ENCODE measurements at regions not wholly inside any gene's neighbourhood (a gene's known extent, or its start where the extent isn't known, plus 50 kb on each side); places are given as distances from the start of the nearest gene placed in this dataset.

- H3K27ac Mint-ChIP-seq (ENCODE audit: low read depth) = no peak overlapping the region
- DNase-seq (ENCODE audit: low spot score in 2 of 2) = no peak
- H3K27me3 Mint-ChIP-seq = peaks cover 9% of the 10 kb centered on the region
- no peak overlapping the region for H3K4me3 Mint-ChIP-seq
- no peaks in the 10 kb centered on the region for H3K9me3 Mint-ChIP-seq
- H3K36me3 Mint-ChIP-seq (ENCODE audit: insufficient read depth) = no peaks in the 10 kb centered on the region
- ATAC-seq (replicated peaks; ENCODE audit: extremely low read depth, poor library complexity, severe bottlenecking) = no peak
- H3K4me1 Mint-ChIP-seq = no peaks in the 10 kb centered on the region
Measured at GRCh38 chr18:57923611-57924010, 120.4 kb upstream of the NEDD4L start.

- DNase-seq (ENCODE audit: low spot score in 2 of 2) = no peak
- ATAC-seq (replicated peaks; ENCODE audit: extremely low read depth, poor library complexity, severe bottlenecking) = no peak
- H3K27me3 Mint-ChIP-seq = peaks cover 9% of the 10 kb centered on the region
- no peaks in the 10 kb centered on the region for H3K36me3 Mint-ChIP-seq (ENCODE audit: insufficient read depth)
- no peaks in the 10 kb centered on the region for H3K4me1 Mint-ChIP-seq
- H3K9me3 Mint-ChIP-seq = no peaks in the 10 kb centered on the region
- H3K27ac Mint-ChIP-seq (ENCODE audit: low read depth) = no peak overlapping the region
- H3K4me3 Mint-ChIP-seq = no peak overlapping the region
Measured at GRCh38 chr18:57922885-57923284, 119.8 kb upstream of the ATP8B1 start.

GRCh38 chr18:57921708-57922107, 118.6 kb upstream of the ATP8B1 start:
- no peak for ATAC-seq (replicated peaks; ENCODE audit: extremely low read depth, poor library complexity, severe bottlenecking)
- Mint-ChIP-seq H3K9me3 (no peaks in the 10 kb centered on the region), H3K27ac (ENCODE audit: low read depth) (no peak overlapping the region), H3K4me1 (peaks cover 2% of the 10 kb centered on the region), H3K27me3 (peaks cover 9% of the 10 kb centered on the region), H3K4me3 (no peak overlapping the region), H3K36me3 (ENCODE audit: insufficient read depth) (no peaks in the 10 kb centered on the region)
- no peak for DNase-seq (ENCODE audit: low spot score in 2 of 2)

GRCh38 chr18:57920036-57920435, 116.9 kb upstream of the ATP8B1 start:
- Mint-ChIP-seq H3K9me3 (no peaks in the 10 kb centered on the region), H3K36me3 (ENCODE audit: insufficient read depth) (no peaks in the 10 kb centered on the region), H3K27me3 (peaks cover 9% of the 10 kb centered on the region), H3K4me1 (peaks cover 9% of the 10 kb centered on the region), H3K4me3 (no peak overlapping the region), H3K27ac (ENCODE audit: low read depth) (no peak overlapping the region)
- ATAC-seq (replicated peaks; ENCODE audit: extremely low read depth, poor library complexity, severe bottlenecking) = no peak
- no peak for DNase-seq (ENCODE audit: low spot score in 2 of 2)

GRCh38 chr18:57918601-57919000, 115.5 kb upstream of the ATP8B1 start:
- H3K36me3 Mint-ChIP-seq (ENCODE audit: insufficient read depth) = no peaks in the 10 kb centered on the region
- no peak overlapping the region for H3K27ac Mint-ChIP-seq (ENCODE audit: low read depth)
- H3K9me3 Mint-ChIP-seq = no peaks in the 10 kb centered on the region
- H3K4me1 Mint-ChIP-seq = peaks cover 9% of the 10 kb centered on the region
- no peak for DNase-seq (ENCODE audit: low spot score in 2 of 2)
- no peak overlapping the region for H3K4me3 Mint-ChIP-seq
- no peak for ATAC-seq (replicated peaks; ENCODE audit: extremely low read depth, poor library complexity, severe bottlenecking)
- no peaks in the 10 kb centered on the region for H3K27me3 Mint-ChIP-seq

- DNase-seq (ENCODE audit: low spot score in 2 of 2) (no peak), ATAC-seq (replicated peaks; ENCODE audit: extremely low read depth, poor library complexity, severe bottlenecking) (no peak)
- H3K36me3 Mint-ChIP-seq (ENCODE audit: insufficient read depth) = no peaks in the 10 kb centered on the region
- H3K27me3 Mint-ChIP-seq = no peaks in the 10 kb centered on the region
- no peak overlapping the region for H3K27ac Mint-ChIP-seq (ENCODE audit: low read depth)
- H3K9me3 Mint-ChIP-seq = no peaks in the 10 kb centered on the region
- H3K4me3 Mint-ChIP-seq = no peak overlapping the region
- H3K4me1 Mint-ChIP-seq = peaks cover 9% of the 10 kb centered on the region
Measured at GRCh38 chr18:57916684-57917083, 113.6 kb upstream of the ATP8B1 start.

GRCh38 chr18:57915865-57916582, 112.9 kb upstream of the ATP8B1 start:
- Mint-ChIP-seq H3K4me1 (peaks cover 9% of the 10 kb centered on the region), H3K27ac (ENCODE audit: low read depth) (no peak overlapping the region), H3K4me3 (no peak overlapping the region), H3K9me3 (no peaks in the 10 kb centered on the region), H3K27me3 (peaks cover under 1% of the 10 kb centered on the region), H3K36me3 (ENCODE audit: insufficient read depth) (no peaks in the 10 kb centered on the region)
- no peak for ATAC-seq (replicated peaks; ENCODE audit: extremely low read depth, poor library complexity, severe bottlenecking)
- no peak for DNase-seq (ENCODE audit: low spot score in 2 of 2)

- H3K4me1 Mint-ChIP-seq = peaks cover 9% of the 10 kb centered on the region
- no peak for DNase-seq (ENCODE audit: low spot score in 2 of 2)
Measured at GRCh38 chr18:57915248-57915647, 112.1 kb upstream of the ATP8B1 start.

GRCh38 chr18:57913686-57914085, 110.6 kb upstream of the ATP8B1 start:
- no peak overlapping the region for H3K4me3 Mint-ChIP-seq
- no peaks in the 10 kb centered on the region for H3K9me3 Mint-ChIP-seq
- peaks cover 11% of the 10 kb centered on the region for H3K27me3 Mint-ChIP-seq
- H3K4me1 Mint-ChIP-seq = peaks cover 9% of the 10 kb centered on the region
- no peak overlapping the region for H3K27ac Mint-ChIP-seq (ENCODE audit: low read depth)
- ATAC-seq (replicated peaks; ENCODE audit: extremely low read depth, poor library complexity, severe bottlenecking) (no peak), DNase-seq (ENCODE audit: low spot score in 2 of 2) (no peak)
- H3K36me3 Mint-ChIP-seq (ENCODE audit: insufficient read depth) = no peaks in the 10 kb centered on the region

More at GRCh38 chr18:57915248-57915647, 112.1 kb upstream of the ATP8B1 start:
- Mint-ChIP-seq H3K27ac (ENCODE audit: low read depth) (no peak overlapping the region), H3K4me3 (no peak overlapping the region), H3K9me3 (no peaks in the 10 kb centered on the region), H3K36me3 (ENCODE audit: insufficient read depth) (no peaks in the 10 kb centered on the region), H3K27me3 (peaks cover 8% of the 10 kb centered on the region)
- no peak for ATAC-seq (replicated peaks; ENCODE audit: extremely low read depth, poor library complexity, severe bottlenecking)

GRCh38 chr18:57910817-57911216, 107.7 kb upstream of the ATP8B1 start:
- Mint-ChIP-seq H3K27ac (ENCODE audit: low read depth) (no peak overlapping the region), H3K4me3 (no peak overlapping the region), H3K9me3 (no peaks in the 10 kb centered on the region), H3K27me3 (peaks cover 40% of the 10 kb centered on the region), H3K4me1 (no peaks in the 10 kb centered on the region), H3K36me3 (ENCODE audit: insufficient read depth) (no peaks in the 10 kb centered on the region)
- DNase-seq (ENCODE audit: low spot score in 2 of 2) (no peak), ATAC-seq (replicated peaks; ENCODE audit: extremely low read depth, poor library complexity, severe bottlenecking) (no peak)

- peaks cover 1% of the 10 kb centered on the region for H3K36me3 Mint-ChIP-seq (ENCODE audit: insufficient read depth)
- ATAC-seq (replicated peaks; ENCODE audit: extremely low read depth, poor library complexity, severe bottlenecking) = no peak
Measured at GRCh38 chr18:57910134-57910533, 107.0 kb upstream of the ATP8B1 start.

GRCh38 chr18:57909620-57910019, 106.5 kb upstream of the ATP8B1 start:
- no peaks in the 10 kb centered on the region for H3K4me1 Mint-ChIP-seq
- no peak for DNase-seq (ENCODE audit: low spot score in 2 of 2)
- no peak for ATAC-seq (replicated peaks; ENCODE audit: extremely low read depth, poor library complexity, severe bottlenecking)
- H3K4me3 Mint-ChIP-seq = no peak overlapping the region
- no peaks in the 10 kb centered on the region for H3K9me3 Mint-ChIP-seq
- H3K36me3 Mint-ChIP-seq (ENCODE audit: insufficient read depth) = peaks cover 1% of the 10 kb centered on the region
- H3K27ac Mint-ChIP-seq (ENCODE audit: low read depth) = no peak overlapping the region
- peaks cover 45% of the 10 kb centered on the region for H3K27me3 Mint-ChIP-seq

More at GRCh38 chr18:57910134-57910533, 107.0 kb upstream of the ATP8B1 start:
- no peak for DNase-seq (ENCODE audit: low spot score in 2 of 2)
- Mint-ChIP-seq H3K4me3 (no peak overlapping the region), H3K27me3 (peaks cover 45% of the 10 kb centered on the region), H3K4me1 (no peaks in the 10 kb centered on the region), H3K27ac (ENCODE audit: low read depth) (no peak overlapping the region), H3K9me3 (no peaks in the 10 kb centered on the region)

GRCh38 chr18:57908092-57908491, 105.0 kb upstream of the ATP8B1 start:
- no peak for DNase-seq (ENCODE audit: low spot score in 2 of 2)
- ATAC-seq (replicated peaks; ENCODE audit: extremely low read depth, poor library complexity, severe bottlenecking) = no peak
- Mint-ChIP-seq H3K27ac (ENCODE audit: low read depth) (no peak overlapping the region), H3K36me3 (ENCODE audit: insufficient read depth) (peaks cover 1% of the 10 kb centered on the region), H3K4me3 (no peak overlapping the region), H3K4me1 (no peaks in the 10 kb centered on the region), H3K27me3 (peaks cover 45% of the 10 kb centered on the region), H3K9me3 (no peaks in the 10 kb centered on the region)
